Hepatocyte (in vitro differentiated cells): ENCODE measurements at regions not wholly inside any gene's neighbourhood (a gene's known extent, or its start where the extent isn't known, plus 50 kb on each side); places are given as distances from the start of the nearest gene placed in this dataset.

Source experiments
- DNase-seq: peaks from one replicate; pipeline ENCODE4 v3.0.0-alpha.2; 2016; ENCODE audit warnings: low spot score
- H2AFZ ChIP-seq: fragments of 200-600 bp; sonication (generic); 2 replicates; pipeline ENCODE4 v1.6.0; 2016; ENCODE audit warnings: antibody characterized with exemption, mild to moderate bottlenecking
- H3K27ac ChIP-seq: fragments of 200-600 bp; sonication (generic); 2 replicates; pipeline ENCODE4 v1.5.1; 2016; ENCODE audit warnings: mild to moderate bottlenecking
- H3K27me3 ChIP-seq: fragments of 200-600 bp; sonication (generic); 2 replicates; pipeline ENCODE4 v1.6.1; 2016
- H3K36me3 ChIP-seq: fragments of 200-600 bp; sonication (generic); replicated peaks from 2 replicates; pipeline ENCODE4 v1.5.1; 2016; ENCODE audit warnings: low read depth; ENCODE audit not compliant: insufficient read depth
- H3K4me1 ChIP-seq: fragments of 200-600 bp; sonication (generic); 2 replicates; pipeline ENCODE4 v1.5.1; 2016; ENCODE audit warnings: mild to moderate bottlenecking, moderate library complexity; ENCODE audit not compliant: insufficient read depth
- H3K4me2 ChIP-seq: fragments of 200-600 bp; sonication (generic); 2 replicates; pipeline ENCODE4 v1.6.0; 2016
- H3K4me3 ChIP-seq: fragments of 200-600 bp; sonication (generic); 2 replicates; pipeline ENCODE4 v1.5.1; 2016; ENCODE audit warnings: mild to moderate bottlenecking
- H3K79me2 ChIP-seq: fragments of 200-600 bp; sonication (generic); 2 replicates; pipeline ENCODE4 v1.6.0; 2017; ENCODE audit warnings: mild to moderate bottlenecking
- H3K9me2 ChIP-seq: fragments of 200-600 bp; sonication (generic); replicated peaks from 2 replicates; pipeline ENCODE4 v1.6.0; 2017; ENCODE audit warnings: mild to moderate bottlenecking; ENCODE audit not compliant: insufficient read depth
- H3K9me3 ChIP-seq: fragments of 200-600 bp; sonication (generic); 2 replicates; pipeline ENCODE4 v1.5.1; 2016; ENCODE audit warnings: low read depth, mild to moderate bottlenecking
- H4K20me1 ChIP-seq: fragments of 200-600 bp; sonication (generic); 2 replicates; pipeline ENCODE4 v1.6.0; 2016; ENCODE audit warnings: mild to moderate bottlenecking; ENCODE audit not compliant: insufficient read depth, poor library complexity, severe bottlenecking
- EZH2 ChIP-seq: fragments of 200-600 bp; sonication (generic); IDR thresholded peaks from 2 replicates; pipeline ENCODE4 v1.6.1; 2016; ENCODE audit warnings: antibody characterized with exemption, mild to moderate bottlenecking, borderline replicate concordance
- EZH2phosphoT487 ChIP-seq: fragments of 200-600 bp; sonication (generic); IDR thresholded peaks from one replicate; pipeline ENCODE4 v1.6.1; 2018; ENCODE audit warnings: antibody characterized with exemption, mild to moderate bottlenecking, low read depth, moderate library complexity; ENCODE audit not compliant: unreplicated experiment, severe bottlenecking
- WGBS: methylation state at CpG from one replicate; pipeline ENCODE4 v1.1.6; 2016; ENCODE audit warnings: low lambda C conversion rate; ENCODE audit errors: missing lambda C conversion rate; 5-methylcytosine and 5-hydroxymethylcytosine counted together
- TF ChIP-seq, protein P1 (sequence below): fragments of 200-600 bp; sonication (generic); IDR thresholded peaks from 2 replicates; pipeline ENCODE4 v1.5.1; 2016; ENCODE audit warnings: antibody characterized with exemption, mild to moderate bottlenecking; ENCODE audit not compliant: poor library complexity

DNA sequence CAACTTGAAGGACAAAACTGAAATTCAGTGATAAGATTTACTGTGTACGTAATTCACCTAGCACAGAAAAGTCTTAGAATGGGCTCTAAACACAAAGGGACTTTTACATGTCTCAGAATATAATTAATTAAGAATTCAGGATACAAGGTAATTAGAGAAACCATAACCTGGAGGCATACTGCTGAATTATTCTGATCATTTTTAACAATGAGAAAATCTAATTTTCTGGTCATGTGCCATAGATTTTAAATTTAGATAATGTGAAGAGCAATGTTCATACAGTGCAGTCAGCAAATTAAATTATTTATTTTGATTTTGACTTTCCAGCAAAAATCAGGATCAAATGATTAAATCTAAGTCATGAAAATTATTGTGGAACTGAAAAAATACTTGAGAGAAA lies 67.0 kb upstream of the MTNR1B start:
- Histone ChIP-seq H3K27ac (no peak overlapping the region), H3K4me1 (no peaks in the 10 kb centered on the region), H3K9me3 (no peaks in the 10 kb centered on the region), H3K4me3 (no peak overlapping the region), H3K79me2 (no peaks in the 10 kb centered on the region), H2AFZ (no peak overlapping the region), H3K27me3 (no peaks in the 10 kb centered on the region), H3K9me2 (no peaks in the 10 kb centered on the region), H3K36me3 (no peaks in the 10 kb centered on the region), H4K20me1 (no peaks in the 10 kb centered on the region), H3K4me2 (no peak overlapping the region)
- TF ChIP-seq, protein P1, sequence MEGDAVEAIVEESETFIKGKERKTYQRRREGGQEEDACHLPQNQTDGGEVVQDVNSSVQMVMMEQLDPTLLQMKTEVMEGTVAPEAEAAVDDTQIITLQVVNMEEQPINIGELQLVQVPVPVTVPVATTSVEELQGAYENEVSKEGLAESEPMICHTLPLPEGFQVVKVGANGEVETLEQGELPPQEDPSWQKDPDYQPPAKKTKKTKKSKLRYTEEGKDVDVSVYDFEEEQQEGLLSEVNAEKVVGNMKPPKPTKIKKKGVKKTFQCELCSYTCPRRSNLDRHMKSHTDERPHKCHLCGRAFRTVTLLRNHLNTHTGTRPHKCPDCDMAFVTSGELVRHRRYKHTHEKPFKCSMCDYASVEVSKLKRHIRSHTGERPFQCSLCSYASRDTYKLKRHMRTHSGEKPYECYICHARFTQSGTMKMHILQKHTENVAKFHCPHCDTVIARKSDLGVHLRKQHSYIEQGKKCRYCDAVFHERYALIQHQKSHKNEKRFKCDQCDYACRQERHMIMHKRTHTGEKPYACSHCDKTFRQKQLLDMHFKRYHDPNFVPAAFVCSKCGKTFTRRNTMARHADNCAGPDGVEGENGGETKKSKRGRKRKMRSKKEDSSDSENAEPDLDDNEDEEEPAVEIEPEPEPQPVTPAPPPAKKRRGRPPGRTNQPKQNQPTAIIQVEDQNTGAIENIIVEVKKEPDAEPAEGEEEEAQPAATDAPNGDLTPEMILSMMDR, result no peak
- TF ChIP-seq EZH2phosphoT487 (no peak), EZH2 (no peak)
- 93% methylated on average over 1 of the region's 1 CpG for WGBS
- no peak for DNase-seq

DNA sequence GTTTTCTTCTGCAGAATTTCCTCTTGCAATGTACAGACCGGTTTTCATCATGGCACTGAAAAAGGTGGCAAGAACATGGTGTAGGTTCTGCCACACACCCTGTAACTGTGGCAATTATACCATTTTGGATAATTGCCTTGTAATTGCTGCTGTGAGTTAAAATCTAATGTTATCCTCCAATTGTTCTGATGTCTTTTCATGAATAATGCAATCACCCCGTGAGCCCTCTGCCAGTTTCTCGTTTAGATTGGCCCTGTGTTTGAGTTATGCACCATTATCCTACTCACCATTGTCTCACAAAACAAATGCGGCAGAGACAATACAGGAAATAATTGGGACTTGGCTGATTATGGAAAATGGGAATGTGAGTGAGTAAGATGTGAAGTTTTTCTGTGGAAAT lies 61.8 kb upstream of the MTNR1B start:
- TF ChIP-seq EZH2 (no peak), EZH2phosphoT487 (no peak)
- TF ChIP-seq, protein P1, result no peak
- Histone ChIP-seq H3K36me3 (no peaks in the 10 kb centered on the region), H4K20me1 (no peaks in the 10 kb centered on the region), H3K4me1 (no peaks in the 10 kb centered on the region), H3K27ac (no peak overlapping the region), H3K4me2 (no peak overlapping the region), H3K9me3 (no peaks in the 10 kb centered on the region), H3K27me3 (no peaks in the 10 kb centered on the region), H2AFZ (no peak overlapping the region), H3K79me2 (no peaks in the 10 kb centered on the region), H3K9me2 (no peaks in the 10 kb centered on the region), H3K4me3 (no peak overlapping the region)
- 69% methylated on average over 4 of the region's 4 CpGs for WGBS
- no peak for DNase-seq

DNA sequence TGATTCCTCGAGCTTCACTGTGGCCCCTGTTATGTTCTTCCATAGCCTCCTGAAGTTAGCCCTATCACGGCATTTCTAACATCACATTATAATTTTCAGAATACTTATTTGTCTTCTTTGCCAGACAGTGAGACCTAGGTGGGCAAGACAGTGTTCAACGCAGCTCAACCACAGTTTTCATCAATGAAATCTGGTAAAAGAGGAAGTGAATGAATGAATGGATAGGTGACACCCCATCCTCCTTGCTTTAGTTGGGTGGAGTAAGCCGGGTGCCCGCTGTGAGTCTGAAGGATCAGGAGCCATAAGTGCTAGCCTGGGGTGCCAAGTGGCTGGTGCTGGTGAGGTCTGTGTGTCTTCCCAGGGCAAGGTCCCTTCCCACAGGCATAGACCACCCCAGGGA lies 60.2 kb upstream of the MTNR1B start:
- H3K9me3 ChIP-seq, result no peaks in the 10 kb centered on the region
- no peak overlapping the region for H3K4me3 ChIP-seq
- TF ChIP-seq EZH2 (no peak), EZH2phosphoT487 (no peak)
- TF ChIP-seq, protein P1, result no peak
- H3K4me2 ChIP-seq, result no peak overlapping the region
- H3K27ac ChIP-seq, result no peak overlapping the region
- H3K36me3 ChIP-seq, result no peaks in the 10 kb centered on the region
- H3K27me3 ChIP-seq, result no peaks in the 10 kb centered on the region
- DNase-seq, result no peak
- no peaks in the 10 kb centered on the region for H3K9me2 ChIP-seq
- no peak overlapping the region for H2AFZ ChIP-seq
- WGBS, result 96% methylated on average over 5 of the region's 5 CpGs
- H3K79me2 ChIP-seq, result no peaks in the 10 kb centered on the region
- no peaks in the 10 kb centered on the region for H4K20me1 ChIP-seq
- no peaks in the 10 kb centered on the region for H3K4me1 ChIP-seq

DNA sequence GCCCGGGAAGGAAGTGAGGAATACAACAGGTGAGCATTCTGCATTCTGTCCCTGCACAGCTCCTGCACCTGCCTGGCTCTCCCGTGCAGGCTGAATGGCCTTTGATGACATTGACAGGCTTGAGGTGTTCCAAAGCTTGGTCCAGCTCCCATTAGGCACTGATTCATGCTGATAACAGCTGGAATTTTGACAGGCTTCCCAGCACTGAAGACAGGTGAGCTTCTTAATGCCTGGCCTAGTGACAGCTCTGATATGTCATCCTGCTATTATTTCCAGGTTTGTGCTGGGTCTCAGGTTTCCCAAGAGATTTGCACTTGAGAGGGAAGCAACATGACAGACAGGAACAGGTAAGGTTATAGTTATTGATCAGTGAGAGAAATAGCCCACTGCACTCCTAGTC lies 58.0 kb upstream of the MTNR1B start:
- Histone ChIP-seq H3K36me3 (no peaks in the 10 kb centered on the region), H3K9me2 (no peaks in the 10 kb centered on the region), H3K4me2 (no peak overlapping the region), H3K79me2 (no peaks in the 10 kb centered on the region), H3K4me1 (no peaks in the 10 kb centered on the region), H4K20me1 (no peaks in the 10 kb centered on the region), H3K27me3 (no peaks in the 10 kb centered on the region), H3K9me3 (no peaks in the 10 kb centered on the region), H3K27ac (no peak overlapping the region), H2AFZ (no peak overlapping the region), H3K4me3 (no peak overlapping the region)
- 52% methylated on average over 2 of the region's 2 CpGs for WGBS
- no peak for DNase-seq
- TF ChIP-seq EZH2 (no peak), EZH2phosphoT487 (no peak)
- TF ChIP-seq, protein P1, result no peak
